ENCODE measurements at regions not wholly inside any gene's neighbourhood (a gene's known extent, or its start where the extent isn't known, plus 50 kb on each side); places are given as distances from the start of the nearest gene placed in this dataset.

DNA sequence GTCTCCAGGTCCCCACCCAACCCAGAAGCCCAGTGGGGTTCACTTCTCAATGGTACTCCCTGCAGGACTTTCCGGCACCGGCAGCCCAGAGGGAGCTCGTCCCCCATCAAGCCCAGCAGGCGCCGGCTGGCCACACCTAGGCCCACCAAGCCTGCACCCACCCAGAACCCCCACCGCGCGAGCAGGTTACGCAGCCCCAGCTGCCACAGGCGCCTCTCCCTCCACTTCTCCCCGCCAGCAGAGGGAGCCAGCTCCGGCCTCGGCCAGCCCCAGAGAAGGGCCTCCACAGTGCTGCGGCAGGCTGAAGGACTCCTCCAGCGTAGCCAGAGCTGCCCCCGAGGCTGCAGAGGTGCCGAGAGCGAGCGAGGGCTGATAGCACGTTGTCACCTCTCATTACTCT, 722.3 kb downstream of the PLA2G4A start:
- TF ChIP-seq MAFK (IDR thresholded peaks at IDR 0.05; ENCODE audit: partially characterized antibody) (no peak), ESRRA (IDR thresholded peaks at IDR 0.05; ENCODE audit: borderline replicate concordance, low read length) (no peak), TFCP2L1 (CRISPR knock-in tag; IDR thresholded peaks at IDR 0.05) (no peak), CEBPB (IDR thresholded peaks at IDR 0.05) (no peak), ZFP36 (IDR thresholded peaks at IDR 0.05; ENCODE audit: borderline replicate concordance, partially characterized antibody) (no peak), JUNB (IDR thresholded peaks at IDR 0.05) (no peak), TP53 (CRISPR knock-in tag; IDR thresholded peaks at IDR 0.05) (no peak), POLR2A (IDR thresholded peaks at IDR 0.05; ENCODE audit: low read length) (no peak)
- TF ChIP-seq, protein P1, sequence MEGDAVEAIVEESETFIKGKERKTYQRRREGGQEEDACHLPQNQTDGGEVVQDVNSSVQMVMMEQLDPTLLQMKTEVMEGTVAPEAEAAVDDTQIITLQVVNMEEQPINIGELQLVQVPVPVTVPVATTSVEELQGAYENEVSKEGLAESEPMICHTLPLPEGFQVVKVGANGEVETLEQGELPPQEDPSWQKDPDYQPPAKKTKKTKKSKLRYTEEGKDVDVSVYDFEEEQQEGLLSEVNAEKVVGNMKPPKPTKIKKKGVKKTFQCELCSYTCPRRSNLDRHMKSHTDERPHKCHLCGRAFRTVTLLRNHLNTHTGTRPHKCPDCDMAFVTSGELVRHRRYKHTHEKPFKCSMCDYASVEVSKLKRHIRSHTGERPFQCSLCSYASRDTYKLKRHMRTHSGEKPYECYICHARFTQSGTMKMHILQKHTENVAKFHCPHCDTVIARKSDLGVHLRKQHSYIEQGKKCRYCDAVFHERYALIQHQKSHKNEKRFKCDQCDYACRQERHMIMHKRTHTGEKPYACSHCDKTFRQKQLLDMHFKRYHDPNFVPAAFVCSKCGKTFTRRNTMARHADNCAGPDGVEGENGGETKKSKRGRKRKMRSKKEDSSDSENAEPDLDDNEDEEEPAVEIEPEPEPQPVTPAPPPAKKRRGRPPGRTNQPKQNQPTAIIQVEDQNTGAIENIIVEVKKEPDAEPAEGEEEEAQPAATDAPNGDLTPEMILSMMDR (IDR thresholded peaks at IDR 0.05) = no peak
- TF ChIP-seq, protein P2, sequence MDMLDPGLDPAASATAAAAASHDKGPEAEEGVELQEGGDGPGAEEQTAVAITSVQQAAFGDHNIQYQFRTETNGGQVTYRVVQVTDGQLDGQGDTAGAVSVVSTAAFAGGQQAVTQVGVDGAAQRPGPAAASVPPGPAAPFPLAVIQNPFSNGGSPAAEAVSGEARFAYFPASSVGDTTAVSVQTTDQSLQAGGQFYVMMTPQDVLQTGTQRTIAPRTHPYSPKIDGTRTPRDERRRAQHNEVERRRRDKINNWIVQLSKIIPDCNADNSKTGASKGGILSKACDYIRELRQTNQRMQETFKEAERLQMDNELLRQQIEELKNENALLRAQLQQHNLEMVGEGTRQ (IDR thresholded peaks at IDR 0.05) = no peak
- TF ChIP-seq, protein P3, sequence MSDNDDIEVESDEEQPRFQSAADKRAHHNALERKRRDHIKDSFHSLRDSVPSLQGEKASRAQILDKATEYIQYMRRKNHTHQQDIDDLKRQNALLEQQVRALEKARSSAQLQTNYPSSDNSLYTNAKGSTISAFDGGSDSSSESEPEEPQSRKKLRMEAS (IDR thresholded peaks at IDR 0.05) = no peak

All from A549 (cell line).